GM12801 (cell line): ENCODE measurements at regions not wholly inside any gene's neighbourhood (a gene's known extent, or its start where the extent isn't known, plus 50 kb on each side); places are given as distances from the start of the nearest gene placed in this dataset.

Experiments used
- CTCF ChIP-seq: IDR thresholded peaks from one replicate; pipeline ENCODE4 v1.5.1; 2011; ENCODE audit warnings: control low read depth; ENCODE audit not compliant: insufficient read length; ENCODE audit errors: extremely low read depth

GRCh38 chr5:106493910-106494309, 1176.8 kb downstream of the EFNA5 start:
- no peak for TF ChIP-seq CTCF

GRCh38 chr5:106489004-106489403, 1181.7 kb downstream of the EFNA5 start:
- no peak for TF ChIP-seq CTCF

- TF ChIP-seq CTCF: no peak
Observed at GRCh38 chr5:106488407-106488806, 1182.3 kb downstream of the EFNA5 start.

- TF ChIP-seq CTCF: no peak
Observed at GRCh38 chr5:106481374-106481773, 1189.4 kb downstream of the EFNA5 start.

GRCh38 chr5:106476630-106477029, 1194.1 kb downstream of the EFNA5 start:
- TF ChIP-seq CTCF: no peak

GRCh38 chr5:106474066-106474465, 1196.7 kb downstream of the EFNA5 start:
- no peak for TF ChIP-seq CTCF

- no peak for TF ChIP-seq CTCF
Observed at GRCh38 chr5:106459541-106459940, 1211.2 kb downstream of the EFNA5 start.

GRCh38 chr5:106454651-106455415, 1215.9 kb downstream of the EFNA5 start:
- no peak for TF ChIP-seq CTCF
